NCI-H128 (cell line): ENCODE measurements at regions not wholly inside any gene's neighbourhood (a gene's known extent, or its start where the extent isn't known, plus 50 kb on each side); places are given as distances from the start of the nearest gene placed in this dataset.

Source experiments
- DNase-seq: peaks from one replicate; lab custom pipeline; 2025; ENCODE audit not compliant: unreplicated experiment; lab: John Stamatoyannopoulos, UW

- DNase-seq, result no peak
Observed at GRCh38 chr13:31049833-31050232, 111.9 kb downstream of the HSPH1 start.

- DNase-seq, result no peak
Observed at GRCh38 chr13:31049083-31049482, 112.6 kb downstream of the HSPH1 start.

GRCh38 chr13:31048521-31048920, 113.2 kb downstream of the HSPH1 start:
- DNase-seq, result no peak

- peak; percentile 87 for DNase-seq
Observed at GRCh38 chr13:31046711-31047279, 114.3 kb downstream of the TEX26 start.

- no peak for DNase-seq
Observed at GRCh38 chr13:31045286-31046081, 113.0 kb downstream of the TEX26 start.

- peak; percentile 87 for DNase-seq
Observed at GRCh38 chr13:31044364-31045285, 112.2 kb downstream of the TEX26 start.

- DNase-seq, result no peak
Observed at GRCh38 chr13:31043957-31044356, 111.5 kb downstream of the TEX26 start.

- DNase-seq, result no peak
Observed at GRCh38 chr13:31042481-31043165, 110.2 kb downstream of the TEX26 start.

DNA sequence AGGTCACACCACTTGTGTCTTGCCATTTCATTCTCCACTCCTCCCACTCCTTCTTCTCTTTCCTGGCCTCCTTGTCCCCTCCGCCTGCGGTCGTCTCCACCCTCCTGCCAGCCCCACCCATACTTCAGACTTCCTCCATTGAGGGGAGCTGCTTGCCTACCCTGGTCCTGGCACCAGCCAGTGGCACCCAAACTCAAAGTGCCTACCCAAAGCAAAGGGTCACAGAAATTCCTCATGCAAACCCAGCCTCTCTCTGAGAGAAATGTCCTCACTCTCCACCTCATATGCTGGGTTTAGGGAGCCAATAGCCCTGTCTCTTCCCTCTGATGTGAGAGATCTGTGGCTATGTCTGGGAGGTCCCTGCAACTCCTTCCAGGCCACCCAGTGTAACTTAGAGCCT, 109.6 kb downstream of the TEX26 start:
- no peak for DNase-seq

GRCh38 chr13:31038834-31039552, 106.5 kb downstream of the TEX26 start:
- no peak for DNase-seq

DNA sequence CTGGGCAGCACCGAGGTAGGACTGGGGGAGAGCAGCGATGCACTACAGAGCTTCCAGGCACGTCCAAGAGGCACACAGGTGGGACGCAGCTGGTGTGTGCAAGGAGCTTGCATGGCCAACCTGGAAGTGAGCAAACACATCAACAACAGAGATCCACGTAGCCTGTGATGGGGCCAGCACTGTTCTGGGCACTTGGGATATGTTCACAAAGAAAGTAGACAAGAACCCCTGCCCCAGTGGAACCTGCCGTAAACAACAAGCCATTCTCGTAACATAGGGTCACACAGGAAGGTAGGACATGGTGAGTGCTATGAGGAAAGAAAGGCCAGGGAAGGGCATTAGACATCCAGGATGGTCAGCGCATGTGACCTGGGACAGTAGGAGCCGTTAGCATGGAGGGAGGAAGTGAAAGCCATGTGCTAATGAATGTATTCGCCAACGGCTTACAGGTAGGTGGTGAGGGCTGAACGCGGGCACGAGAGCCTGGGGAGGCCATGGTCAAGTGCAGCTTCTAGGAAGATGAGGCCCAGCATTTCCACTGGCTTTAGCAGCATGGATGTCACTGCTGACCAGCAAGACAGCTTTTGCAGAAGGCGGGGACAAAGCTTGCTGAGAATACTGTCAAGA, 105.5 kb downstream of the TEX26 start:
- DNase-seq, result no peak

DNA sequence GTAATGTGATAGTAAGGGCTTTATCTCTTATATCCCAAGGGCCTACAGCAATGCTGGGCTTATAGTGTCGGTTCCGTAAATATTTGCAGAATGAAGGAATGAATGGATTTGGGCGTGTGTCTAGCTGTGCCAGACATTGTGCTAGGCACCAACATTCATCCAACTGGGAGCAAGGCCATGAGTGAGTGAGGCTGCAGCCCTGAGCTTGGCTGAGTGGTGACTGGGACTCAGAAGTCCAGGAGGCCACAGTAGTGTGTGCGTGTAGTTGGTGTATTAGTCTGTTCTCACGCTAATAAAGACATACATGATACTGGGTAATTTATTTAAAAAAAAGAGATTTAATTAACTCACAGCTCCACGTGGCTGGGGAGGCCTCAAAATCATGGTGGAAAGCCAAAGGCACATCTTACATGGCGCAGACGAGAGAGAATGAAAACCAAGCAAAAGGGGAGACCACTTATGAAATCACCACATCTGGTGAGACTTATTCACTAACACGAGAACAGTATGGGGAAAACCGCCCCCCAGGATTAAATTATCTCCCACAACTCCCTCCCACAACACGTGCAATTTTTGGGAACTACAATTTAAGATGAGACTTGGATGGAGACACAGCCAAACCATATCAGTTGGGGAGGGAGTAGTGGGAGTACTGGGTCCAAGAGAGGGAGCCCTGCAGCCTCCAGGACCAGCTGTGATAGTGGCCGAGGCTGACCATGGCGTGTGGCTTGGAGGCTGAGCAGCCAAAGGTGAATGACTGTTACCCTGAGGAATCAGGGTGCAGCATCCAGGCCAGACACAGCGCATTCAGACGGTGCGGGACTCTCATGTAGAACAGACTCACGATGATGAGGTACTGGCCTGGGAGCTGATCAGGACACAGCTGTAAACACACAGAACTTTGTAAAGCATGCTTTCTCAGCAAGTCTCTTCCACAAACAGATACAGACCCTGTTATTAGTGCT, 104.6 kb downstream of the TEX26 start:
- no peak for DNase-seq

DNA sequence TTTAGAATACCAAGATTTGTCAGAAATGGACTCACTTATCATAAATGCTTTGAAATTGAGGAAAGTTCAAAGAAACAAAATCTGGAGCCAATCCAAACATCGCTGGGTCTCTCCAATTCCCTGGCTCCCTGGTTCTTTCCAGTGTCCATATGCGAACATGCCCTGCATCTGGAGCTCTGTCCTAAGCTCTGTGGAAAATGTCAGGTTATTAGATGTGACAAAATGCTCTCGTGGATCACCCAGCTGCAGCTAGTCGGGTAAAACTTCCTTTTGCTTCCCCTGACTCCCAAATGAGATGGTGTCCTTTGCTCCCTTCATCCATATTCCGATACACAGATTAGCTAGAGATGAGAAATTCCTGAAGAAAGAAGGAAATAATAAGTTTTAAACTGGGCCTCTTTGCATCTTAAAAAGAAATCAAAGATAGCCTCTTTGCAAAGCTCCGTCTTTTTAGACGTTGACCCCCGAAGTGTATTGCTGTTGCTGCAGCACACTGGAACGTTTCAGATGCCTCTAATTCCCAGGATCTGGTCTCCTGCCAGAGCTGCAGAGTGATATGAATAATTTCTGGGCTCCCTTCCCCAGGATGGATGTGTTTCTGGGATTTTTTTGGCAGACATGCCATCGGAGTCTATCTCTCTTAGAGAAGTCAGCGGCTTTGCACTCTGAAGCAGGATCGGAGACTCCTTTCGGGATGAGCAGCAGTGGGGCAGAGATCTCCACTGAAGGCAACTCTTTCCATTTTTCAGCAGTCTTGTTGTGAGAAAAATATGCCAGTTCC, 102.9 kb downstream of the TEX26 start:
- DNase-seq, result no peak

- no peak for DNase-seq
Observed at GRCh38 chr13:31032528-31033113, 100.2 kb downstream of the TEX26 start.

GRCh38 chr13:31031482-31031881, 99.0 kb downstream of the TEX26 start:
- DNase-seq, result no peak

DNA sequence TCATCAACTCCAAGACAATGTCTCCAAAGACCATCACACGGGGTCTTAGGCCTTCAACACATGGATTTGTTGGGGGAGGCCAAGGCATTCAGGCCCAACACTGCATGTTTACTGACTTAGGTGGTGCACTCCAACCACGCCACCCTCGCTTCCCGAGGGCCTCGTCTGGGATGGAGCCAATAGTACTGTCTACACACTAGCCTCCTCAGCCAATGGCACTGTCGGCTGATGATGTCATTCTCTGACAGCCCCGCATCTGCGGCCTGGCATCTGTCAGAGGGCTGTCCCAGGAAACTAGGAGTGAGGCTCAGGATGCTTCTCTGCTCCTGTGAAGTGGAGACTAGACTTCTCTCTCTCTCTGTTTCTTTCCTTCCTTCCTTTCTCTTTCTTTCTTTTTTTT, 96.6 kb downstream of the TEX26 start:
- no peak for DNase-seq

- no peak for DNase-seq
Observed at GRCh38 chr13:31027136-31027535, 94.7 kb downstream of the TEX26 start.
